GM18858 (cell line): ENCODE measurements at regions not wholly inside any gene's neighbourhood (a gene's known extent, or its start where the extent isn't known, plus 50 kb on each side); places are given as distances from the start of the nearest gene placed in this dataset.
"Not testable (repeated sequence)": the region's sequence is repeated elsewhere in the genome, so short reads cannot be mapped to it uniquely, and the experiment has no call there.

ENCODE experiments used
- ATAC-seq: cut with Tn5 transposase; IDR thresholded peaks from one replicate; pipeline ENCODE4 v1.9.1; 2021; ENCODE audit not compliant: unreplicated experiment

- ATAC-seq, result no peak
Measured at GRCh38 chr15:96172417-96172816, 158.1 kb upstream of the NR2F2 start.

GRCh38 chr15:96176831-96177230 lies 153.7 kb upstream of the NR2F2 start:
- ATAC-seq, result no peak

- ATAC-seq, result no peak
Measured at GRCh38 chr15:96177279-96177678, 153.2 kb upstream of the NR2F2 start.

GRCh38 chr15:96180087-96180748 lies 150.3 kb upstream of the NR2F2 start:
- ATAC-seq, result no peak

GRCh38 chr15:96181217-96181616 lies 149.3 kb upstream of the NR2F2 start:
- ATAC-seq, result no peak

- ATAC-seq, result no peak
Measured at GRCh38 chr15:96181873-96182301, 148.6 kb upstream of the NR2F2 start.

GRCh38 chr15:96182736-96183513 lies 147.6 kb upstream of the NR2F2 start:
- no peak for ATAC-seq

GRCh38 chr15:96183514-96183850 lies 147.0 kb upstream of the NR2F2 start:
- no peak for ATAC-seq

GRCh38 chr15:96183867-96184266 lies 146.6 kb upstream of the NR2F2 start:
- no peak for ATAC-seq

GRCh38 chr15:96184297-96184696 lies 146.2 kb upstream of the NR2F2 start:
- no peak for ATAC-seq

- no peak for ATAC-seq
Measured at GRCh38 chr15:96186105-96186504, 144.4 kb upstream of the NR2F2 start.

GRCh38 chr15:96187341-96188305 lies 142.9 kb upstream of the NR2F2 start:
- ATAC-seq, result no peak

- no peak for ATAC-seq
Measured at GRCh38 chr15:96197721-96198120, 132.8 kb upstream of the NR2F2 start.

GRCh38 chr15:96199111-96199510 lies 131.4 kb upstream of the NR2F2 start:
- ATAC-seq, result no peak

GRCh38 chr15:96200357-96200967 lies 130.0 kb upstream of the NR2F2 start:
- ATAC-seq, result no peak

GRCh38 chr15:96201696-96202095 lies 128.8 kb upstream of the NR2F2 start:
- ATAC-seq, result no peak

- not testable (repeated sequence) for ATAC-seq
Measured at GRCh38 chr15:96205588-96205987, 124.9 kb upstream of the NR2F2 start.

- no peak for ATAC-seq
Measured at GRCh38 chr15:96207377-96208006, 123.0 kb upstream of the NR2F2 start.

- ATAC-seq, result no peak
Measured at GRCh38 chr15:96209285-96209735, 121.2 kb upstream of the NR2F2 start.

- no peak for ATAC-seq
Measured at GRCh38 chr15:96213045-96213444, 117.5 kb upstream of the NR2F2 start.
